ENCODE measurements at regions not wholly inside any gene's neighbourhood (a gene's known extent, or its start where the extent isn't known, plus 50 kb on each side); places are given as distances from the start of the nearest gene placed in this dataset.

GRCh38 chr6:88268508-88268907 lies 102.4 kb upstream of the CNR1 start:
- TF ChIP-seq CTCF (IDR thresholded peaks at IDR 0.05) (no peak), TCF7L2 (IDR thresholded peaks at IDR 0.05; ENCODE audit: low read depth, low read length) (no peak), REST (IDR thresholded peaks at IDR 0.05; ENCODE audit: insufficient read depth in 1 of 2, low read depth in 2 of 2, low read length in 1 of 2) (no peak), POLR2AphosphoS5 (IDR thresholded peaks at IDR 0.05; ENCODE audit: low read depth, low read length) (no peak)
